ENCODE measurements at regions not wholly inside any gene's neighbourhood (a gene's known extent, or its start where the extent isn't known, plus 50 kb on each side); places are given as distances from the start of the nearest gene placed in this dataset.
"Not testable (repeated sequence)": the region's sequence is repeated elsewhere in the genome, so short reads cannot be mapped to it uniquely, and the experiment has no call there.

- TF ChIP-seq ZFX (IDR thresholded peaks at IDR 0.05); CTCF (IDR thresholded peaks at IDR 0.05 in 2 of 3, conservative IDR thresholded peaks at IDR 0.05 in 1 of 3; ENCODE audit: borderline replicate concordance in 1 of 3, insufficient read depth in 1 of 3, low read depth in 2 of 3, low read length in 2 of 3); REST (IDR thresholded peaks at IDR 0.05; ENCODE audit: low read depth); POLR2A (IDR thresholded peaks at IDR 0.05; ENCODE audit: borderline replicate concordance, extremely low read depth, insufficient read depth, insufficient read length); YY1 (IDR thresholded peaks at IDR 0.05; ENCODE audit: extremely low read depth, insufficient replicate concordance, low read depth, low read length); FOSL1 (IDR thresholded peaks at IDR 0.05; ENCODE audit: low read depth); JUND (IDR thresholded peaks at IDR 0.05): not testable (repeated sequence)
Measured at GRCh38 chr18:969311-969710, 64.6 kb downstream of the ADCYAP1 start.
